Astrocyte of the cerebellum (primary cell): ENCODE measurements at regions not wholly inside any gene's neighbourhood (a gene's known extent, or its start where the extent isn't known, plus 50 kb on each side); places are given as distances from the start of the nearest gene placed in this dataset.

ENCODE experiments used
- DNase-seq: peaks from one replicate; pipeline ENCODE4 v3.0.0-alpha.2; 2011; ENCODE audit warnings: low read depth
- H3K4me3 ChIP-seq: 2 replicates; pipeline ENCODE4 v1.5.1; 2011; ENCODE audit warnings: mild to moderate bottlenecking, low read depth, low read length, moderate library complexity
- in situ Hi-C: cut with HindIII; loops from 2 replicates; pipeline ENCODE4 v1.10.0; 2017; ENCODE audit warnings: low sequenced_read_pairs
- TF ChIP-seq, protein P1 (sequence below): IDR thresholded peaks from 2 replicates; pipeline ENCODE4 v1.5.1; 2012; ENCODE audit warnings: low read length, low read depth, moderate library complexity, mild to moderate bottlenecking; ENCODE audit errors: missing control alignments

DNA sequence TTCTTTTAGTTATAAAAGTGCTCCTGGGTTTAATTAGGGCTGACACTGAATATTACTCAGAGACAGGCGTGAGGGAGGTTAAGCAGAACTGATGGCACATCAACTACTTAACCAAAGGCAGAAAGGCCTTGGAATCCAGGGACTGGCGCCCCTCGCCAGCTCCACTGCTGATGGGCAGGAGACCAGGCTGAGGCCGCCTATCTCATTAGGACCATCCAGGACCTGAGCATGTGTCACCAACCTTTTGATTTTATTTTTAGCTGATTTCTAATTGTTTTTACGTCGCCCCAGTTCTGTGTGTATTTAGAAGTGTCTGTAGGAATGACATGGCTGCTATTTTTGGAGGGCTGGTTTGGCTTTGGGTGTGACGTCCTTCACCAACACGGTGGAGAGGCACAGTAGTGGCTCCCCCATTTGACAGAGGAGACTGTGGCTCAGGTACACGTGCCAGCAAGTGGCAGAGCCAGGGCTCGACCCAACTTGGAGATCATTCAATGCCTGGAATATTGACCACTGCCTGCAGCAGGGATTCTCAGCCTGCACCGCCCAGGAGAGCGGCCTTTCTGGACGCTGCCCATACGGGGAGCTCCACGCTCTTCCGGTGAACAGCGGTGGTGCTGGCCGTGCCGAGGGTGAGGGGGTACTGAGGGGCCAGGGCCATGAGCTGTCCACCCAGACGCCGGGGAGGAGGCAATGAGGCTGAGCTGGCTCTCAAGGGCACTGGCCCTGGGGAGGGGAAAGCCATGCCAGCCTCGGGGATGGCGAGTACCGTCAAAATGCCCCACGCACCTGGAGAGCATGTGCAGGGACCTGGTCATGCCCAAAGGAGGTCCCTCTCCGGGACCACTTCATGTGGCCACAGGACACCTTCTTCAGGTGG lies 205.7 kb downstream of the ASB1 start:
- DNase-seq: no peak
- in situ Hi-C loops: loop anchor here (5.0 kb wide), 1 partner anchor 75 kb away; no protein-coding TSS in a partner anchor
- TF ChIP-seq, protein P1, sequence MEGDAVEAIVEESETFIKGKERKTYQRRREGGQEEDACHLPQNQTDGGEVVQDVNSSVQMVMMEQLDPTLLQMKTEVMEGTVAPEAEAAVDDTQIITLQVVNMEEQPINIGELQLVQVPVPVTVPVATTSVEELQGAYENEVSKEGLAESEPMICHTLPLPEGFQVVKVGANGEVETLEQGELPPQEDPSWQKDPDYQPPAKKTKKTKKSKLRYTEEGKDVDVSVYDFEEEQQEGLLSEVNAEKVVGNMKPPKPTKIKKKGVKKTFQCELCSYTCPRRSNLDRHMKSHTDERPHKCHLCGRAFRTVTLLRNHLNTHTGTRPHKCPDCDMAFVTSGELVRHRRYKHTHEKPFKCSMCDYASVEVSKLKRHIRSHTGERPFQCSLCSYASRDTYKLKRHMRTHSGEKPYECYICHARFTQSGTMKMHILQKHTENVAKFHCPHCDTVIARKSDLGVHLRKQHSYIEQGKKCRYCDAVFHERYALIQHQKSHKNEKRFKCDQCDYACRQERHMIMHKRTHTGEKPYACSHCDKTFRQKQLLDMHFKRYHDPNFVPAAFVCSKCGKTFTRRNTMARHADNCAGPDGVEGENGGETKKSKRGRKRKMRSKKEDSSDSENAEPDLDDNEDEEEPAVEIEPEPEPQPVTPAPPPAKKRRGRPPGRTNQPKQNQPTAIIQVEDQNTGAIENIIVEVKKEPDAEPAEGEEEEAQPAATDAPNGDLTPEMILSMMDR: no peak
- H3K4me3 ChIP-seq: no peak overlapping the region

DNA sequence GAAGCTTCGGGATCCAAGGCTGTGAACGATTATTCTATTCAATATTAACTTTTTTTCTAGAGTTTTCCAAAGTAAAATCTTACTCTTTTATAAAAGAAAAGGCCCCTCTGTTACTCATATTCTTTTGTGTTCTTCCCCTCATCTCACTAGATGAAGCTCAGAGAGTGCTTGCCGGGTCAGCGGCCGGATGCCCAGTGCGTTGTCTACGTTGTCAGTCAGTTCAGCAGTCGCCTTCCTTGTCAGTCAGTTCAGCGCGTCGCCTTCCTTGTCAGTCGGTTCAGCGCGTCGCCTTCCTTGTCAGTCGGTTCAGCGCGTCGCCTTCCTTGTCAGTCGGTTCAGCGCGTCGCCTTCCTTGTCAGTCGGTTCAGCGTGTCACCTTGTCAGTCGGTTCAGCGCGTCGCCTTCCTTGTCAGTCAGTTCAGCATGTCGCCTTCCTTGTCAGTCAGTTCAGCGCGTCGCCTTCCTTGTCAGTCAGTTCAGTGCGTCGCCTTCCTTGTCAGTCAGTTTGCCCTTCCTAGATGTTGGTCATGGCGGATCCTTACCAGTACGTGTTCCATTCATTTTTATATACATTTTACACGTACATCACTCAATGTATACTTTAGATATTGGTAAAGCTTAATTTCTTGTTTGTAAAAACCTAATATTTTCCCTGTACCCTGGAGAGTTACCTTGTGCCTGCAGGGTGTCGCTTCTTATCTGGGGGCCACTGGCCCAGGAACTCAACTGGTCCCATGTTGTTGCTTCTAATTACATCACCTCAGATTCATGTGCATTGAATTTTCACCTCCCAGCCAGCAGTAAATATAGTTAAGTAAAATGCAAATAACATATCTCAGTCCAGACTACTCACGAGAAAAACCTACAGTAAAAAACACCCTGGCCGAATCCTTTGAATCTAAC lies 206.9 kb downstream of the ASB1 start:
- TF ChIP-seq, protein P1: no peak
- in situ Hi-C loops: loop anchor here (5.0 kb wide), 1 partner anchor 76 kb away; no protein-coding TSS in a partner anchor
- no peak for DNase-seq

DNA sequence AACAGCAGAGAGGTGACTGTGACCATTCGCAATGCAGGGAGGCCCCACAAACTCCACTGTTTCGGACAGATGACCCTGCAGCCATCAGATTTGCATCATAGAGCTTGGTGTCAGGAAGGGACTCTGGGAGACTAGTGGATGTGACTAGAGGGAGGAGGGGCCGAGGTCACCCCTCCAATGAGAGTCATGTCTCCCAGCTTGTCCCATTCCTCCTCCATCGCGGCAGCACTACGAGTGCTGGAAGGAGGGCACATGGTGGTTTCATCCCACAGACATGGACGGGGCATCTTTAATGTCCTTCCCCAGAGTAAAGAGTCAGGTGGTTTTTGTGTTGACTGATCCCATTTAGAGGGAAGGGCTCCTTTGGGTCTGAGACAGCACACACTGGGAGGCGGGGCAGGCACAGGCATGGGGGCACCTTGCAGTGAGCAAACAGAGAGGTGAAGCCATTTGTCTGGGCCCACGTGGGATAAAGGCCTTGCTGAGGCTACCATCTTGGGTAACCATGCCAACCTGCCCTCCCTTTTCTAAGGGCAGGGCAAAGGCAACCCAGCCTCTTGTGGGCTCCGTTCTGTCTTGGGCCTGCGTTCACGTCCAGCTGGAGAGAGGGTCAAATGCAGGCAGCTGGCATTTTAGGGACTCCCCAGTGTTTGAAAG lies 208.1 kb downstream of the ASB1 start:
- TF ChIP-seq, protein P1: no peak
- in situ Hi-C loops: loop anchor here (5.0 kb wide), 1 partner anchor 78 kb away; no protein-coding TSS in a partner anchor
- H3K4me3 ChIP-seq: no peak overlapping the region
- DNase-seq: no peak

More for the DNA sequence above, 206.9 kb downstream of the ASB1 start:
- no peak overlapping the region for H3K4me3 ChIP-seq

DNA sequence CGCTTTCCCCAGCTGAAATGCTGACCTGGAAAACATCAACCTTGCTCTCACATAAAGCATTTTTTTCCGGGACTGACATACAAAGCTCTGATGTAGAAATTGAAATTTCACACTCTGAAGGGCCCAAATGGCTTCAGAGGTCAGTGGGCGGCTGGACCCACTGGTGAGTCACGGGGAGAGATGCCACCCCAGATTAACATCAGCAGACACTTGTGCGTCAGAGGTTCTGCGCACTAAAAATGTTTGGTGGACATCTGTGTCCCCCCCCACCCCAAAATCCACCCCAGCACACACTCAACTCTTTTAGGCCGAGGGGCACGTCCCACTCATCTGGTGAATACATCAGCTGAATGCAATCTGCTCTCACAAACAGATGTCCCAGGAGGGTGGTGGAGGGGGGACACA lies 208.9 kb downstream of the ASB1 start:
- TF ChIP-seq, protein P1: no peak
- no peak for DNase-seq
- in situ Hi-C loops: no loop called here
- H3K4me3 ChIP-seq: no peak overlapping the region

DNA sequence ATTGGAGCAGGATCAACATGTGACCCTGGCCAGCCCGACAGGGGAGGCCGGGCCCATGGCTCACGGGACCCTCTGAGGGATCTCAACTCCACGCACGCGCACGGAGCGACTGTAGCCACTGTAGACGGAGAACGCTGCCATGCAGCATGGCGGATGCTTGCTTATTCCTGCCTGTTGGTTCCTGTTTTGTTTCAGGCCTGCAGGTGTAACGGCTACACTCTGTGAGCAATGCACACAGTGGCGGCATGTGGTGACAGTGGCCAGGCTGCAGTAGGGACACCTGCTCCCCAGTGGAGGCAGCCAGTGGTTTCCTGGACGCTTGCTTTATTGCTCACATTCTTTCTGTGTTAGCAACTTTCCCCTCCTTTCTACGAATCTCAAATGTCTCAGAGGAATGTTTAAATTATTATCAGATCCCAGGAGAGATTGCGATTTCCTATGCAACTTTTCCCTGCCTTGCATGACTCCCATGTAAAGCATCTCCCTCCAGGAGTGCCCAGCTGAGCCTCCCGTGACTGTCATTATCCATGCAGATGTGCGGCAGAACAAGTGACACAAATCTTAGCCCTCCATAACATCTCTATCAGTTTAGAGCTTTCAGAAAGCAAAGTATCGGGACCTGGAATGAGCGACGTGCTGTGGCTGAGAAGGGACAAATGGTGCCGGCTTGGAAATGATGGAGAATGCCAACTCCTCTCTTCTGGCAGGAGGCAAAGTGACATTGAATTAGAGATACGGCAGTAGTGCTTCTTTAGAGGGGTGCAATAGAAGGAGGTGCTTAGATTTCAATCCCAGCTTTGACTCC lies 209.7 kb downstream of the ASB1 start:
- DNase-seq: no peak
- TF ChIP-seq, protein P1: no peak
- no peak overlapping the region for H3K4me3 ChIP-seq
- in situ Hi-C loops: no loop called here
